ENCODE measurements at regions not wholly inside any gene's neighbourhood (a gene's known extent, or its start where the extent isn't known, plus 50 kb on each side); places are given as distances from the start of the nearest gene placed in this dataset.

GRCh38 chr17:72046643-72047612, 73.9 kb upstream of the SOX9 start:
- H3K4me1 ChIP-seq (ENCODE audit: insufficient read depth, low read length, poor library complexity, severe bottlenecking) = no peaks in the 10 kb centered on the region

GRCh38 chr17:72049914-72050313, 70.9 kb upstream of the SOX9 start:
- no peak overlapping the region for H3K4me3 ChIP-seq (ENCODE audit: low read length, poor library complexity, severe bottlenecking)
- H3K9ac ChIP-seq (ENCODE audit: low read depth, low read length, poor library complexity, severe bottlenecking) = no peak overlapping the region
- no peaks in the 10 kb centered on the region for H3K36me3 ChIP-seq (ENCODE audit: insufficient read depth, low read length)
- H3K9me3 ChIP-seq (ENCODE audit: insufficient read depth, low read depth, low read length) = no peaks in the 10 kb centered on the region
- H4K20me1 ChIP-seq (ENCODE audit: insufficient read depth, low read length, poor library complexity, severe bottlenecking) = no peaks in the 10 kb centered on the region
- H3K9me2 ChIP-seq (replicated peaks; ENCODE audit: low read depth, low read length) = no peaks in the 10 kb centered on the region
- H3K27me3 ChIP-seq (ENCODE audit: insufficient read depth, low read length, poor library complexity, severe bottlenecking) = no peaks in the 10 kb centered on the region
- TF ChIP-seq CTCF (conservative IDR thresholded peaks at IDR 0.05; ENCODE audit: low read length) = no peak
- TF ChIP-seq EZH2phosphoT487 (IDR thresholded peaks at IDR 0.05; ENCODE audit: borderline replicate concordance) = no peak
- no peak overlapping the region for H3K4me2 ChIP-seq (ENCODE audit: low read depth, low read length, poor library complexity, severe bottlenecking)
- no peak overlapping the region for H2AFZ ChIP-seq (ENCODE audit: low read length)
- H3K4me1 ChIP-seq (ENCODE audit: insufficient read depth, low read length, poor library complexity, severe bottlenecking) = no peaks in the 10 kb centered on the region
- no peaks in the 10 kb centered on the region for H3F3A ChIP-seq (ENCODE audit: low read depth)
- no peaks in the 10 kb centered on the region for H3K79me2 ChIP-seq (ENCODE audit: insufficient read depth, low read length)

More at GRCh38 chr17:72046643-72047612, 73.9 kb upstream of the SOX9 start:
- H3K79me2 ChIP-seq (ENCODE audit: insufficient read depth, low read length) = no peaks in the 10 kb centered on the region
- no peak overlapping the region for H2AFZ ChIP-seq (ENCODE audit: low read length)
- H3K4me2 ChIP-seq (ENCODE audit: low read depth, low read length, poor library complexity, severe bottlenecking) = no peak overlapping the region
- no peaks in the 10 kb centered on the region for H3K9me3 ChIP-seq (ENCODE audit: insufficient read depth, low read depth, low read length)
- no peaks in the 10 kb centered on the region for H3K9me2 ChIP-seq (replicated peaks; ENCODE audit: low read depth, low read length)
- H3K27me3 ChIP-seq (ENCODE audit: insufficient read depth, low read length, poor library complexity, severe bottlenecking) = no peaks in the 10 kb centered on the region
- no peak overlapping the region for H3K9ac ChIP-seq (ENCODE audit: low read depth, low read length, poor library complexity, severe bottlenecking)
- no peaks in the 10 kb centered on the region for H4K20me1 ChIP-seq (ENCODE audit: insufficient read depth, low read length, poor library complexity, severe bottlenecking)
- H3K36me3 ChIP-seq (ENCODE audit: insufficient read depth, low read length) = no peaks in the 10 kb centered on the region
- TF ChIP-seq EZH2phosphoT487 (IDR thresholded peaks at IDR 0.05; ENCODE audit: borderline replicate concordance) (no peak), CTCF (conservative IDR thresholded peaks at IDR 0.05; ENCODE audit: low read length) (no peak)
- H3K4me3 ChIP-seq (ENCODE audit: low read length, poor library complexity, severe bottlenecking) = no peak overlapping the region
- no peaks in the 10 kb centered on the region for H3F3A ChIP-seq (ENCODE audit: low read depth)

- no peaks in the 10 kb centered on the region for H3K9me3 ChIP-seq (ENCODE audit: insufficient read depth, low read depth, low read length)
- TF ChIP-seq EZH2phosphoT487 (IDR thresholded peaks at IDR 0.05; ENCODE audit: borderline replicate concordance) = no peak
- no peak for TF ChIP-seq CTCF (conservative IDR thresholded peaks at IDR 0.05; ENCODE audit: low read length)
- no peak overlapping the region for H3K4me2 ChIP-seq (ENCODE audit: low read depth, low read length, poor library complexity, severe bottlenecking)
- H4K20me1 ChIP-seq (ENCODE audit: insufficient read depth, low read length, poor library complexity, severe bottlenecking) = no peaks in the 10 kb centered on the region
- no peak overlapping the region for H2AFZ ChIP-seq (ENCODE audit: low read length)
- no peaks in the 10 kb centered on the region for H3K27me3 ChIP-seq (ENCODE audit: insufficient read depth, low read length, poor library complexity, severe bottlenecking)
- no peaks in the 10 kb centered on the region for H3K36me3 ChIP-seq (ENCODE audit: insufficient read depth, low read length)
- H3K79me2 ChIP-seq (ENCODE audit: insufficient read depth, low read length) = no peaks in the 10 kb centered on the region
- H3K9ac ChIP-seq (ENCODE audit: low read depth, low read length, poor library complexity, severe bottlenecking) = no peak overlapping the region
- no peaks in the 10 kb centered on the region for H3F3A ChIP-seq (ENCODE audit: low read depth)
- H3K4me3 ChIP-seq (ENCODE audit: low read length, poor library complexity, severe bottlenecking) = no peak overlapping the region
- no peaks in the 10 kb centered on the region for H3K9me2 ChIP-seq (replicated peaks; ENCODE audit: low read depth, low read length)
- H3K4me1 ChIP-seq (ENCODE audit: insufficient read depth, low read length, poor library complexity, severe bottlenecking) = no peaks in the 10 kb centered on the region
These were observed 67.8 kb upstream of the SOX9 start for GRCh38 chr17:72053036-72053435.

Data from Loucy (cell line).